HG02759 (cell line): ENCODE measurements at regions not wholly inside any gene's neighbourhood (a gene's known extent, or its start where the extent isn't known, plus 50 kb on each side); places are given as distances from the start of the nearest gene placed in this dataset.
"Not testable (repeated sequence)": the region's sequence is repeated elsewhere in the genome, so short reads cannot be mapped to it uniquely, and the experiment has no call there.

Experiments used
- ATAC-seq: cut with Tn5 transposase; IDR thresholded peaks from one replicate; pipeline ENCODE4 v1.9.1; 2021; ENCODE audit warnings: mild to moderate bottlenecking, moderate library complexity; ENCODE audit not compliant: unreplicated experiment

DNA sequence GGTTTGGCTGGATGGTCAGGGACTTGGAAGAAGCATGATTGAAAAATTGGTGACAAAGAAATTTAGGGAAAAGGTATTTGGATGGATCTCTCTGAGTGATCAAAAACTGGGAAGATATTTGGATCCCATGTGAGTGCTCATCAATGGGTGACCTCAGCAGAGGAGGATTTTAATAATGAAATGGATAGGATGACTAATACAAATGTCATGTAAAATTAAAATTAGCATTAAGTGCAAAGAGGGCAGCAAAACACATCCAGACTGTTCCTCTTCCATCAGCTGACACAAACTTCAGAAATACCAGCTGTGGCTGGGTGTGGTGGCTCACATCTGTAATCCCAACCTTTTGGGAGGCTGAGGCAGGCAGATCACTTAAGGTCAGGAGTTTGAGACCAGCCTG, 151.7 kb downstream of the THBS2 start:
- ATAC-seq = no peak

DNA sequence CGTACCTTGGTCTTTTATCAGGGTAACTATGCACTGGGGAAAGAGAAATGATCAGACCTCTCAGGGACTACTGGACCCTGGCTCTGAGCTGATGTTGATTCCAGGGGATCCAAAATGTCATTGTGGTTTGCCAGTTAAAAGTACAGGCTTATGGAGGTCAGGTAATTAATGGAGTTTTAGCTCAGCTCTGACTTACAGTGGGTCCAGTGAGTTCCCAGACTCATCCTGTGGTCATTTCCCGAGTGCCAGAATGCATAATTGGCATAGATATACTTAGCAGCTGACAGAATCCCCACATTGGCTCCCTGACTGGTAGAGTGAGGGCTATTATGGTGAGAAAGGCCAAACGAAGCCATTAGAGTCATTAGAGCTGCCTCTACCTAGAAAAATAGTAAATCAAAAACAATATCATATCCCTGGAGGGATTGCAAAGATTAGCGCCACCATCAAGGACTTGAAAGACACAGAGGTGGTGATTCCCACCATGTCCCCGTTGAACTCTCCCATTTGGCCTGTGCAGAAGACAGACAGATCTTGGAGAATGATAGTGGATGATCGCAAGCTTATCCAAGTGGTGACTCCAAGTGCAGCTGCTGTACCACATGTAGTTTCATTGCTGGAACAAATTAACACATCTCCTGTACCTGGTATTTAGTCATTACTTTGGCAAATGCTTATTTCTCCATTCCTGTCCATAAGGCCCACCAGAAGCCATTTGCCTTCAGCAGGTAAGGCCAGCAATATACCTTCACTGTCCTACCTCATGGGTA, 152.4 kb downstream of the THBS2 start:
- ATAC-seq = no peak

DNA sequence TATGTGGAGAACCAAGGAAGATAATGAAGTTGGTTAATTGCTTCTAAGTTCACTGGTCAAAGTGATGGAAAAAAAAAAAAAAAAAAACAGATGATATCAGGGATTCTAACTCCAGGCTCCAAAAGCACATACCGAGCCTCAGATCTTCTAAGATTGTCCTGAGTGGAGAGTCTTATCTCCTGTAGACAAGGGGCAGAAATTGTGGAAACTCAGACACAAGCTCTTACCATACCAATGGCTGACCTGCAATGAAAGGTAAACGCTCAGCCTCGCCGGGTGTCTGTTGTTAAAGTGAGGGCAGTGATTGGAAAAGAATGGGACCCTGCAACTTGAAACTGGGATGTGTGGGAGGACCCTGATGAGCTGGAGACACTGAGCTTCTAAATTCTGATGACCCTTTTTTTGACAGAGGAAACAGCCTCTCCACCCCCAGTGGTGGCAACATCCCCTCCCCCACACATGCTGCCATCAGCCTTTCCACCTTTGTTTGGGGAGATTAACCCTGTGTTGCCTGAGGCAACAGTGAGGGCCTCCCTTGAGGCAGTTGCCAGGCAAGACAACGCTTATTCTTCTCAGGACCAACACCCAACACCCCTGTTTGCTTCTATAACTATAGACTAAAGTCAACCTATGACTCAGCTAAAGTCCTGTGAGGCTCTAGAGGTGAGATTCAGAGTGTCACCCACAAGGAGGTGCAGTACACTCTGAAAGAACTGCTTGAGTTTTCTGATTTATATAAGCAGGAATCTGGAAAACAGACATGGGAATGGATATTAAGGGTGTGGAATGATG, 154.0 kb downstream of the THBS2 start:
- ATAC-seq = no peak

DNA sequence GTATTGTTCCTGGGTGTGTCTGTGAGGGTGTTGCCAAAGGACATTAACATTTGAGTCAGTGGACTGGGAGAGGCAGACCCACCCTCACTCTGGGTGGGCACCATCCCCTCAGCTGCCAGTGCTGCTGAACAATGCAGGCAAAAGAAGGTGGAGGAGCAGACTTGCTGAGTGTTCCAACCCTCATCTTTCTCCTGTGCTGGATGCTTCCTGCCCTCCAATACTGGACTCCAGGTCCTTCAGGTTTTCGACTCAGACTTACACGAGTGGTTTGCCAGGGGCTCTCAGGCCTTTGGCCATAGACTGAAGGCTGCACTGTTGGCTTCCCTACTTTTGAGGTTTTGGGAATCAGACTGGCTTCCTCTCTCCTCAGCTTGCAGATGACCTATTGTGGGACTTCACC, 155.0 kb downstream of the THBS2 start:
- not testable (repeated sequence) for ATAC-seq

DNA sequence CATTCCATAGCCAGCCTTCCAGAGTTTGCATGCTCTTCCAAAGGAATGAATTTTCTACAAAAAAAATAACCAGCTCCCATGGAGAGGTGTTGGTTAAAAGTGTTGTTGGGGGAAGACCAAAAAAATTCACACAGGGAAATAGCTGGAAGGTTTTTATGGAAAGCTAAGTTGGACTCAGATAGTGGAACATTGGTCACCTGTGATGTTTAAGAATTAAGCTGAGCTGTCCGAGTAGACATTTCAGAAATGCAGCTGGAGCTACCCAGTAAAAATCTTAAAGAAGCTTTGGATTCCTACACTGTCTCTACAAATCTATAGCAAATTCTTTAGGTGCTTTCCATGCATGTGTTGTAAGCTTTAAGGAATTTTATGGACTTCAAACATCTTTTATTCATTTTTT, 155.5 kb downstream of the THBS2 start:
- ATAC-seq = no peak

DNA sequence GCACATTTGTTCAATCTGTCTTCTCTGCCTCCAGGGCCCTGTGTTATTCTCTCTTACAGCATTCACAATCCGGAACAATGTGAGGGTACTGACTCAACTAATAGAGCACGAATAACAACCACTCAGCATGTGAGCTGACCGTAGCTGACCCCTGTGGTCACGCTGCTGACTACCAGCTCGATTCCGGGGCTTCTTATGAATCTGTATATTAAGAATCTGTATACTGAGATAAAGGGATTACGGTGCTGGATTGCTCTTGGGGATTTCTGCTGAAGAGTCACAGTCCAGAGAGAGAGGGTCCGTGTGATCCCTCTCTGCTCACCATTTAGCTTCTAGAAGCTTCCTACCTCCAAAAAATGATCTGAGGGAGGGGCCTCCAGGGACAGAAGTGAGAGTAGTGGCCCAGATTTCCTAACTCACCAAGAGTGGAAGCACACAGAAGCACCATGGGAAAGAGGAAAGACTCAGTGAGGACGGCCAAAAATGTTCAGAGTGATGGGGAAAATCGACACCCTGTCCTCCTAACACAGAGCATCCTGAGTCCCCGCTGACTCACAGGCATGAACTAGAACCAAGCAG, 156.2 kb downstream of the THBS2 start:
- ATAC-seq = no peak

DNA sequence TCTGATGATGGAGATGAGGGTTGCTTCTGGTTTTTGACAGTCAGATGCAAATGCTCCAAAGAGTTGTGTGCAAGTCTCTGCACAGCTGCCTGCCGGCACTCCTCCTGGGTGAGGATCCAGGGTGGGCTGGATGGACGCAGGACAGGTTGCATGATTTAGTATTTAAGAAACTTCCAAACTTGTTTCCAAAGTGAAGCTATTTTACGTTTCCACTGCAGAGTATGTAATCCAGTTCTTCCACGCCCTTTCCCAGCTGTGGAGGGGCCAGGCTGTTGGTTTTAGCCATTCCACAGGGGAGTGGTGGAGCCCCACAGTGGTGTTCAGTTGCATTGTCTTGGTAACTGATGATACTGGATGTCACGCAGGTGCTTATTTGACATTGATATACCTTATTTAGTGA, 157.3 kb downstream of the THBS2 start:
- no peak for ATAC-seq

DNA sequence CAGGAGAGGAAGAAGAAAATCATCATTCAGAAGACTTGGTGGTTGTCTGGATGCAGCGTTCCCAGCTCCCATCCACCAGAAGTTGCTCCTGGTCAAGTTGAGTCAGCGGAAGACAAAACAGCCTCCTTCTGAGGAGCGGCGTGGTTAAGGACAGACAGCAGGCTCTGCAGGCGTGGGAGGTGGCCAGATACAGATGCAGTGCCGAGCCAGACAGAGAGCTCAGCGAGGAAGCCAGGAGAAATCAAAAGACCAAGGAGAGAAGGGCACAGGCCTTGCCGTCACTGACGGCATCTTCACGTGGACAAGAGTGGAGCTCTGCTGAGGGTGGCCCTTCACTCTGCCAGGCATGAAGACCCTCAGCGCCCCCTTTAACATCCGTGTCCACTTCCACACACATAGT, 158.5 kb downstream of the THBS2 start:
- no peak for ATAC-seq

DNA sequence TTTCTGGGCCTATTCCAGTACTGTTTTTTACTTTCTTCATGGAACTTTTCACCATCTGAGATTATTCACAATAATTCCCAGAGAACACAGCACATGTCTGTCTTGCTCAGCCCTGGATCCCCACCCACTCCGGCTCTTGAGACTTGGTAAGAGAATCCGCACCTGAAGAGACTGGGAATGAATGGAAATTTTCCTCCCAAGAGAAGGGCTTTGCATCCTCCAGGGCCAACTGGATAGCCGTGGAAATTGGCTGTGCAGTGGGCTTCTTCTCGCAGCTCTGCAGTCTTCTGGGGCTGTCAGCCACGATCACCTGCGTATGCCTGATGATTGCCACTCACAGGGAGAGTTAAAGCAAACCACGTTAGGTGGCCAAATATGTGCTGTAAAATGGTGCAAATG, 159.1 kb downstream of the THBS2 start:
- ATAC-seq = no peak

DNA sequence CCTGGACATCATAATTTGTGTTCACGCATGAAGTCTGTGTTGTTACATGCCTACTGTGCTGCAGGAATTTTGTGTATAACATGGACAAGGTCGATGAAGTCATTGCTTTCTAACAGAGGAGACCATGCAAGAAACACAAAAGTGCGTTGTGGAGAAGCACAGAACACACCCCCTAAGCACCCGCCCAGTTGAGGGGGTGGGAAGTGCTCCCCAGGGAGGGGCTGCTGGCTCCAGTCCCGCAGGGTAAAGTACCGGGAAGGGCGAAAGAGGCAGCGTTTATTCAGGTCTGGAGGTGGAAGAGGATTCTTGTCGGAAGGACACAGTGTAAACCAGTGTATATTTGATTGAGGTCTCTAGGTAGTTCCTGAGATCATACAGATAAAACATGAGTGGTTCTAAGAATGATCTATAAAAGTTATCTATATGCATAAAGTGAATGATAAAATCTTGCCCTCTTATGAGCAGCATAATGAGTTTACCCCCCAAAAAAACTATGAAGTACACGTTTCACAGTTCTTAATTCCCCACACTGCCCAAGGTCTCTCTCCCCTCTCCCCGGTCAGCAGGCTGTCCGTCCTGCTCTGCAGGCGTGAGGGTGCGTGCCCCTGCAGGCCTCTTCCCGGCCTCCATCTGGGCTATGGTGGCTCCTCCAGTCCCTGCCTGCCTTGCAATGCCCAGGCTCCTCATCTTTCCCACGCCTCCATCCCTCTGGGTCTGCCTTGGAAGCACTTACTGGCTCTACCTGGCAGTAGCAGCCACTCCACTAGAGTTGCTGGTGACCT, 159.7 kb downstream of the THBS2 start:
- no peak for ATAC-seq

DNA sequence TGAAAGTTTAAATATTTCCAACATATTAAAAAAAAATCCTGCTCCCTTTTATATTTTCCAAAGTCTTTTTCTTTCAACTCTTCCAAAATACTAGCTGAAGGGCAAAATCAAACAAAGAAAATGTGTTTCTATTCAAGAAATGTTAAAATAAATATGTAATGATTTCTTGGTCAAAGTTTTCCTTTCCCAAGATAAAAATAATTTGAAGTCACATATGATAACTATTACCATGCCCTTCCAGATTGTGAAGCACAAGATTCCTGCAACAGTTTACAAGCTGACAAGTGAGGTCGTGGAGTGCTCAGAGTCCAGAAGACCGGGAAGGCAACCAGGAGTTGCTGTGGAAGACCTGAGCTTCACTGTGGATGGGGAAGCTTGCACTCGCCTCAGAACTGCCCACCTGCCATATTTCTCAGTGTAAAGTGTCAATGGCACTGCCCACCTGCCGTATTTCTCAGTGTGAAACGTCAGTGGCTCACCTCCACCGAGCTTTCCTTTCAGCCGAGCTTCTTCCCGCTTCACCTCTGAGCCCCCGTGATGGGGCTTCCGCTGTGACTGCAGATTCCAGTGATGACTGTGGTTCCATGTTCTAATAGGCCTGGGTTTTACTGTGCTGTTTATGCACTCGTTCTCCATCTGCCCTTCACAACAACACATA, 160.5 kb downstream of the THBS2 start:
- ATAC-seq = no peak

DNA sequence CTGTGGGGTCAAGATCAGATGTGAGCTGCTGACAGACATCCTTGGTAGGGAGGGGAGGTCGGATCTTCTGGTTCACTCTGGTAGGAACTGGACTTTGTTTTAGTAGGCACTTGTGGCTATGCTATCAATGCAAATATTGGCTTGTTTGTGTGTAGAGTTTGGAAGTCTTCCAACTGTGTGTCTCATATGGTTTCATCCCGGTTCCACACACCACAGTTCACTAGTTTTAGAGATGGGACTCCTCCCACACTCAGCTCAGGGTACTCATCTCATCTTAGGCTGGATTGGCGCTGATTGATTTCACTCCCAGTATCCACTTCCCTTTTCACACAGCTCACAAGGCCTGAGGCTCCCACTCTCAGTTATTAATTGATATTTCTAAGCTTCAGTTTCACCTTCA, 161.3 kb downstream of the THBS2 start:
- no peak for ATAC-seq

DNA sequence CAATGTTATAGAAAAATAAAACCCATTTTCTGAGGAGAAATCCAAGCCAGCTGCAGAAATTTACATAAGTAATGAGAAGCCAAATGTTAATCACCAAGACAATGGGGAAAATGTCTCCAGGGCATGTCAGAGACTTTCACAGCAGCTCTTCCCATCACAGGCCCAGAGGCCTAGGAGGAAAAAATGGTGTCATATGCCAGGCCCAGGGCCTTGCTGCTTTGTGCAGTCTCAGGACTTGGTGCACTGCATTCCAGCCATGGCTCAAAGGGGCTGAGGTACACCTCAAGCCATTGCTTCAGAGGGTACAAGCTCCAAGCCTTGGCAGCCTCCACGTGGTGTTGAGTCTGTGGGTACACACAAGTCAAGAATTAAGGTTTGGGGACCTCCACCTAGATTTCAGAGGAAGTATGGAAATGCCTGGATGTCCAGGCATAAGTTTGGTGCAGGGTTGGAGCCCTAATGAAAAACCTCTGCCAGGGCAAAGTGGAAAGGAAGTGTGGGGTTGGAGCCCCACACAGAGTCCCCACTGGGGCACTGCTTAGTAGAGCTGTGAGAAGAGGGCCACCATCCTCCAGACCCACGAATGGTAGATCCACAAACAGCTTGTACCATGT, 163.0 kb downstream of the THBS2 start:
- ATAC-seq = not testable (repeated sequence)

DNA sequence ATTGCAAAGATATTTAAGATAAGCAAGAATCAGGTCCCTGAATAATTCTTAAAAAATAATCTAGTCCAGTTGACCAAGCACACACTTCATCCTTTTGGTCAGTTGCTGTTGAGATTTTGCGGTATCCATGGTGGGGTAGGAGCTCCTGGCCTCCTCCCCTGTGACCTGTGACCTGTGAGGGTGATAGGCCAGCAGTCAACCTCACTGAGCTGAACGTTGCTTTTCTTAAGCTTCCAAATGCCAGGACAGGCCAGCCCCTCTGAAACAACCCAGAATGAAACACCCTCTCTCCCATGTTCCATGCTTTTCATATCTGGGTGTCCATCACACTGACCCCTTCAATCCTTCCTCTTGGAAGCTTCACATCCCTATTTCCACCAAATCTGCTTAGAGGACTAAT, 164.9 kb downstream of the THBS2 start:
- no peak for ATAC-seq

DNA sequence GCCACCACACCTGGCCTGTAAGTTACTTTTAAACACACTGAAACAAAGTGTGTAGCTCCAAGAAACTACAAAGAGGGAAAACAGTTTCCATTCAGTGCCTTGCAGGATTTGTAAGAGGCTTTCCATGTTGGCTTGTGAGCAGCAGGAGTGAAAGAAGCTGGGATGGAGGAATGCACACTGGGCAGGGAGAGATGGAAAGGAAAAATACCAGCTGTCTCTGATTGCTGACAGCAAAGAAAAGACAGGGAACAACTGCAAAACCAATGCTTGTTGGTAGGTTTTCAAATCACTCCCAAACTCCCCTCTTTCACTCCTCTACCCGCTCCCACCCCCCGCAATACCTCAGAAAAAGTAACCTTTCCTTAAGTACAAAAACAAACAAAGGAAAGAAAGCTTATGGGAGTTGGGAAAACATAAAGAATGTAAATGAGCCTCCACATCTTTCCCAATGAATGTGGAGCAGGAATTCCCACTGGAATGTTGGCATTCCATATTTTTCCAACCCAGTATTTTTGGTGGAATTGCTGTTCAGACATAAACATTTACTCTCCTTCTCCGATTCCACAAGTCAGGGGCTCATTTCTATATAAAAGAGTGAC, 166.1 kb downstream of the THBS2 start:
- ATAC-seq = no peak

DNA sequence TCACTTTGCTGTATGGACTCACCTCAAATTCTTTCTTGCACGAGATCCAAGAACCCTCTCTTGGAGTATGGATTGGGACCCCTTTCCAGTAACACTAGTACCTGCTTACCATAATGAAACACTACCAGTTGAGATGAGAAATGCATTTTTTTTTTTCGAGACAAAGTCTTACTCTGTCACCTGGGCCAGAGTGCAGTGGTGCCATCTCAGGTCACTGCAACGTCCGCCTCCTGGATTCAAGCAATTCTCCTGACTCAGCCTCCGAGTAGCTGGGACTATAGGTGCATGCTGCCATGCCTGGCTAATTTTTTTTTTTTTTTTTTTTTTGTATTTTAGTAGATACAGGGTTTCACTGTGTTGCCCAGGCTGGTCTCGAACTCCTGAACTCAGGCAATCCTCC, 167.0 kb downstream of the THBS2 start:
- ATAC-seq = not testable (repeated sequence)

DNA sequence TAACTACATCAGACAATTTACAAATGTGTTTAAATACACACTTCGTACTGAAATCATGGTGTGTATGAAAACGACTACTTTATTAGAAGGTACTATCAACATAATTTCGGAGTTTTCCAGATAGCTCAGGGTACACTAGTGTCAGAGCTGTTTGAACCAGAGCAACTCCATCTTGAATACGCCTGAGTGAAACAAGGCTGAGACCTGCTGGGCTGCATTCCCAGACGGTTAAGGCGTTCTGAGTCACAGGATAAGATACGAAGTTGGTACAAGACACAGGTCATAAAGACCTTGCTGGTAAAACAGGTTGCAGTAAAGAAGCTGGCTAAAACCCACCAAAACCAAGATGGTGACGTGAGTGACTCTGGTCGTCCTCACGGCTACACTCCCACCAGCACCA, 167.6 kb downstream of the THBS2 start:
- ATAC-seq = no peak

DNA sequence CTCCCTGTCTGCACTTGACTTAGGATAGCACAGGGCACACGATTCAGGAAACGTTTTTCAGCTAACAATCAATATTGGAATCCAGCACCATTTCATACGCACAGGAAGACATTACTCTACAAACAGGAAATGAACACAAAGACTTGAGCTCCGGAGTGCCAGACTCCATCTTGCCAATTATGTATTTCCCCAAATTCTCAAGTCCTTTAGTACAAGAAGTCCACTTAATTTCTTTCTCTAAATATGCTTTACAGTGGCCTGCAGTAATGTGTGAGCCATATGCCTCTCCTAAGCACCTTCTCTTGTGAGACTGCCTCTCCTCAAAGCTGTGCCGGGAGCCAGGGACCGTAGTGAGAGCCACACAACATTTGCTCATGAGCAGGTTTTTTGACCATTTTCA, 168.2 kb downstream of the THBS2 start:
- ATAC-seq = no peak

DNA sequence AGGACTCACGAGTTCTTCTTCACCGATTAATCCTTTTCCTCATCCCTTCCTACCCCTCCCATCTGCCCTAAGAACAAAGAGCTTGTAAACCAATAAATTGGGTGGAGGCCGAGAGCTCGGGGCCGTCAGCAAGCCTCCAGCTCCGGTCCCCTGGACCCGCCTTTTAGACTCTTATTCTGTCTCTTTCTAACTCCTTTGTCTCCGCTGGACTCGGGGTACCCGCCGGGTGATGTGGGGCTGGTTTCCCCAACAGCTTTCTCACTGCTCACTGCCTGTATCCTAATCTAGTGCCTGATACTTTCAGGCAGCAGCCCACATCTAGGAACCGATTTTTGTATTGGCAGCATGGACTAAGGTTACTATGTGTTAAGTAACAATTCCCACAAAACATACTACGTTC, 169.1 kb downstream of the THBS2 start:
- not testable (repeated sequence) for ATAC-seq

DNA sequence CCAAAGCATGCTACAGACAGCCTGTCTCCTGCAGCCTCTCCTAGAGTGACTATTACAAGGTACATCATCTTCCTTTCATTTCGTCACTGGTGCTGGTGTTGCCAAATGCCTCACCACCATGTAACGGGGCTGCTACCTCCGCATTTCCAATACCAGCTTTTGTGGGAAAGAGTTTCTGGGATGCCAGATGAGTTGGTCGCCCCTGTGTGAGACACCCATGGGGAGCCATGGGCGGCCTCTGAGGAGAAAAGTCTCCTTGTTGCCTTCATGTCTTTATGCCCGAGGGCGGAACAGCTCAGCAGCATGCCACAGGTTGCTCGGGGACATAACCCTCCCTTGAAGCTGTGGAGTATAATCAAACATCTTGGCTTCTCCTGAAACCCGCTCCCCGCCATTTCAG, 169.6 kb downstream of the THBS2 start:
- no peak for ATAC-seq
